Colonic mucosa (tissue), 4 donors: ENCODE measurements at regions not wholly inside any gene's neighbourhood (a gene's known extent, or its start where the extent isn't known, plus 50 kb on each side); places are given as distances from the start of the nearest gene placed in this dataset.

Experiments used
- DNase-seq: peaks from one replicate; pipeline ENCODE4 v3.0.0-alpha.2; 2020
- H3K27ac ChIP-seq: fragments of 200-600 bp; one replicate; pipeline ENCODE4 v1.8.0; 2021
- H3K27me3 ChIP-seq: fragments of 200-600 bp; one replicate; pipeline ENCODE4 v1.8.0; 2021
- H3K36me3 ChIP-seq: fragments of 200-600 bp; one replicate; pipeline ENCODE4 v1.8.0; 2021
- H3K4me1 ChIP-seq: fragments of 200-600 bp; one replicate; pipeline ENCODE4 v1.8.0; 2021; ENCODE audit warnings: mild to moderate bottlenecking
- H3K4me3 ChIP-seq: fragments of 200-600 bp; one replicate; pipeline ENCODE4 v1.8.0; 2021
- H3K9ac ChIP-seq, 2 donors: one replicate each; pipeline ENCODE4 v1.7.0; 2013; ENCODE audit warnings: control low read depth in 2 of 2, low read depth in 2 of 2, low read length in 2 of 2
- H3K9me3 ChIP-seq: fragments of 200-600 bp; one replicate; pipeline ENCODE4 v1.8.0; 2021
- intact Hi-C: fragments of 100-400 bp; cut with DNase I; formaldehyde crosslinking; loops from one replicate; pipeline ENCODE4 v1.14.1; 2022
- TF ChIP-seq, protein P1 (sequence below): fragments of 200-600 bp; IDR thresholded peaks from one replicate; pipeline ENCODE4 v1.8.0; 2022; ENCODE audit warnings: antibody characterized with exemption, mild to moderate bottlenecking
- donor health status: healthy.
- donor health status: DM: no; HTN: no; CAD: no.
- donor health status: DM: no; HTN: no; CAD: no.

- no peaks in the 10 kb centered on the region for H3K4me1 ChIP-seq
- no peak for DNase-seq
- TF ChIP-seq, protein P1, sequence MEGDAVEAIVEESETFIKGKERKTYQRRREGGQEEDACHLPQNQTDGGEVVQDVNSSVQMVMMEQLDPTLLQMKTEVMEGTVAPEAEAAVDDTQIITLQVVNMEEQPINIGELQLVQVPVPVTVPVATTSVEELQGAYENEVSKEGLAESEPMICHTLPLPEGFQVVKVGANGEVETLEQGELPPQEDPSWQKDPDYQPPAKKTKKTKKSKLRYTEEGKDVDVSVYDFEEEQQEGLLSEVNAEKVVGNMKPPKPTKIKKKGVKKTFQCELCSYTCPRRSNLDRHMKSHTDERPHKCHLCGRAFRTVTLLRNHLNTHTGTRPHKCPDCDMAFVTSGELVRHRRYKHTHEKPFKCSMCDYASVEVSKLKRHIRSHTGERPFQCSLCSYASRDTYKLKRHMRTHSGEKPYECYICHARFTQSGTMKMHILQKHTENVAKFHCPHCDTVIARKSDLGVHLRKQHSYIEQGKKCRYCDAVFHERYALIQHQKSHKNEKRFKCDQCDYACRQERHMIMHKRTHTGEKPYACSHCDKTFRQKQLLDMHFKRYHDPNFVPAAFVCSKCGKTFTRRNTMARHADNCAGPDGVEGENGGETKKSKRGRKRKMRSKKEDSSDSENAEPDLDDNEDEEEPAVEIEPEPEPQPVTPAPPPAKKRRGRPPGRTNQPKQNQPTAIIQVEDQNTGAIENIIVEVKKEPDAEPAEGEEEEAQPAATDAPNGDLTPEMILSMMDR = no peak
- no peaks in the 10 kb centered on the region for H3K36me3 ChIP-seq
- no peak overlapping the region for H3K27ac ChIP-seq
- H3K9me3 ChIP-seq = no peaks in the 10 kb centered on the region
- H3K9ac ChIP-seq = no peak overlapping the region
- H3K27me3 ChIP-seq = no peaks in the 10 kb centered on the region
- intact Hi-C loops = no loop called here
- H3K4me3 ChIP-seq = no peak overlapping the region
These were observed 72.8 kb upstream of the FAM9A start for GRCh38 chrX:8873956-8874355.

- intact Hi-C loops = no loop called here
- Histone ChIP-seq H3K36me3 (no peaks in the 10 kb centered on the region), H3K27me3 (no peaks in the 10 kb centered on the region), H3K9ac (no peak overlapping the region), H3K4me3 (no peak overlapping the region), H3K9me3 (no peaks in the 10 kb centered on the region), H3K4me1 (no peaks in the 10 kb centered on the region), H3K27ac (no peak overlapping the region)
- TF ChIP-seq, protein P1 = no peak
- DNase-seq = no peak
These were observed 71.9 kb upstream of the FAM9A start for GRCh38 chrX:8873102-8873501.

GRCh38 chrX:8870411-8870810 lies 69.2 kb upstream of the FAM9A start:
- DNase-seq = no peak
- no peak overlapping the region for H3K9ac ChIP-seq
- no peak overlapping the region for H3K27ac ChIP-seq
- H3K9me3 ChIP-seq = no peaks in the 10 kb centered on the region
- no peaks in the 10 kb centered on the region for H3K36me3 ChIP-seq
- TF ChIP-seq, protein P1 = no peak
- no peak overlapping the region for H3K4me3 ChIP-seq
- no peaks in the 10 kb centered on the region for H3K4me1 ChIP-seq
- intact Hi-C loops = no loop called here
- no peaks in the 10 kb centered on the region for H3K27me3 ChIP-seq

DNA sequence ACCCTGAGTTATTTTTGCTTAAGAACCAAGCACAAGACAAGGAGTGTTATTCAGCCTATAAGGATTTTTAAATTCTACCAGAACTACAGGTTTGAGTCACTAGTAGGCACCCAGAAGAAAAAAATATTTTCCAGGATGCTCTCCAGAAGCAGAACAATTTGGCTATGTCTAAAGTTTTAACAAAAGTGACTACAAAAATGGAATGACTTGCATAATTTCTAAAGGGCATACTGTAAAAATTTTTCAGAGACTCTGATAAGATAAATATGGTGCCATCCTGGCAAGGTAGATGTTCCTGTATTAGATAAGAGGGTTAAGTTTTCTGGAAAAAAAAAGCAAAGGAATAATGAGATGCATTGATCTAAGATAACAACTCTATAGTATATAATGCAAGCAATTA lies 68.6 kb upstream of the FAM9A start:
- intact Hi-C loops = no loop called here
- no peak for DNase-seq
- no peak overlapping the region for H3K27ac ChIP-seq
- no peaks in the 10 kb centered on the region for H3K36me3 ChIP-seq
- H3K9ac ChIP-seq = no peak overlapping the region
- H3K4me1 ChIP-seq = no peaks in the 10 kb centered on the region
- H3K27me3 ChIP-seq = no peaks in the 10 kb centered on the region
- H3K4me3 ChIP-seq = no peak overlapping the region
- TF ChIP-seq, protein P1 = no peak
- no peaks in the 10 kb centered on the region for H3K9me3 ChIP-seq

- intact Hi-C loops = no loop called here
- H3K4me1 ChIP-seq = no peaks in the 10 kb centered on the region
- H3K27me3 ChIP-seq = no peaks in the 10 kb centered on the region
- H3K9ac ChIP-seq = no peak overlapping the region
- no peak for DNase-seq
- H3K9me3 ChIP-seq = no peaks in the 10 kb centered on the region
- no peak overlapping the region for H3K4me3 ChIP-seq
- TF ChIP-seq, protein P1 = no peak
- no peak overlapping the region for H3K27ac ChIP-seq
- H3K36me3 ChIP-seq = no peaks in the 10 kb centered on the region
These were observed 67.7 kb upstream of the FAM9A start for GRCh38 chrX:8868906-8869305.
